ENCODE measurements at regions not wholly inside any gene's neighbourhood (a gene's known extent, or its start where the extent isn't known, plus 50 kb on each side); places are given as distances from the start of the nearest gene placed in this dataset.
"Not testable (repeated sequence)": the region's sequence is repeated elsewhere in the genome, so short reads cannot be mapped to it uniquely, and the experiment has no call there.

- WGBS, 2 experiments: 89 to 90% methylated on average over 3 of the region's 3 CpGs
- H3K27ac ChIP-seq (ENCODE audit: insufficient read depth, low read depth, low read length, poor library complexity, severe bottlenecking); H3K4me3 ChIP-seq (ENCODE audit: insufficient read depth, low read depth, low read length); H3K4me1 ChIP-seq (ENCODE audit: control insufficient read depth, insufficient read depth, low read length); H3K9me3 ChIP-seq (ENCODE audit: control insufficient read depth, low read length); H3K27me3 ChIP-seq (ENCODE audit: control insufficient read depth, insufficient read depth, low read length, poor library complexity, severe bottlenecking); H3K36me3 ChIP-seq (ENCODE audit: control insufficient read depth, insufficient read depth, low read length): not testable (repeated sequence)
Measured at GRCh38 chr7:106342049-106342448, 57.3 kb upstream of the NAMPT start.

- H3K9me3 ChIP-seq (ENCODE audit: control insufficient read depth, low read length); H3K27ac ChIP-seq (ENCODE audit: insufficient read depth, low read depth, low read length, poor library complexity, severe bottlenecking); H3K36me3 ChIP-seq (ENCODE audit: control insufficient read depth, insufficient read depth, low read length); H3K4me3 ChIP-seq (ENCODE audit: insufficient read depth, low read depth, low read length); H3K4me1 ChIP-seq (ENCODE audit: control insufficient read depth, insufficient read depth, low read length); H3K27me3 ChIP-seq (ENCODE audit: control insufficient read depth, insufficient read depth, low read length, poor library complexity, severe bottlenecking): not testable (repeated sequence)
- WGBS, 2 experiments: 85 to 89% methylated on average over 3 of the region's 3 CpGs
Measured at GRCh38 chr7:106340247-106340596, 55.4 kb upstream of the NAMPT start.

- Histone ChIP-seq H3K4me1 (ENCODE audit: control insufficient read depth, insufficient read depth, low read length) (no peaks in the 10 kb centered on the region), H3K4me3 (ENCODE audit: insufficient read depth, low read depth, low read length) (no peak overlapping the region), H3K27me3 (ENCODE audit: control insufficient read depth, insufficient read depth, low read length, poor library complexity, severe bottlenecking) (no peaks in the 10 kb centered on the region), H3K27ac (ENCODE audit: insufficient read depth, low read depth, low read length, poor library complexity, severe bottlenecking) (no peak overlapping the region), H3K9me3 (ENCODE audit: control insufficient read depth, low read length) (peaks cover 6% of the 10 kb centered on the region), H3K36me3 (ENCODE audit: control insufficient read depth, insufficient read depth, low read length) (no peaks in the 10 kb centered on the region)
- WGBS, 2 experiments: 57 to 80% methylated on average over 1 of the region's 1 CpG
Measured at GRCh38 chr7:106339513-106340246, 54.9 kb upstream of the NAMPT start.

- Histone ChIP-seq H3K27ac (ENCODE audit: insufficient read depth, low read depth, low read length, poor library complexity, severe bottlenecking) (no peak overlapping the region), H3K27me3 (ENCODE audit: control insufficient read depth, insufficient read depth, low read length, poor library complexity, severe bottlenecking) (no peaks in the 10 kb centered on the region), H3K4me1 (ENCODE audit: control insufficient read depth, insufficient read depth, low read length) (no peaks in the 10 kb centered on the region), H3K4me3 (ENCODE audit: insufficient read depth, low read depth, low read length) (no peak overlapping the region), H3K9me3 (ENCODE audit: control insufficient read depth, low read length) (peaks cover 6% of the 10 kb centered on the region), H3K36me3 (ENCODE audit: control insufficient read depth, insufficient read depth, low read length) (no peaks in the 10 kb centered on the region)
- WGBS, 2 experiments: 84 to 85% methylated on average over 2 of the region's 2 CpGs
Measured at GRCh38 chr7:106337754-106338153, 53.0 kb upstream of the NAMPT start.

- Histone ChIP-seq H3K4me3 (ENCODE audit: insufficient read depth, low read depth, low read length) (no peak overlapping the region), H3K27ac (ENCODE audit: insufficient read depth, low read depth, low read length, poor library complexity, severe bottlenecking) (no peak overlapping the region), H3K9me3 (ENCODE audit: control insufficient read depth, low read length) (peaks cover 6% of the 10 kb centered on the region), H3K36me3 (ENCODE audit: control insufficient read depth, insufficient read depth, low read length) (no peaks in the 10 kb centered on the region), H3K4me1 (ENCODE audit: control insufficient read depth, insufficient read depth, low read length) (no peaks in the 10 kb centered on the region), H3K27me3 (ENCODE audit: control insufficient read depth, insufficient read depth, low read length, poor library complexity, severe bottlenecking) (no peaks in the 10 kb centered on the region)
Measured at GRCh38 chr7:106335814-106336213, 51.0 kb upstream of the NAMPT start.
